AG04449 (cell line): ENCODE measurements at regions not wholly inside any gene's neighbourhood (a gene's known extent, or its start where the extent isn't known, plus 50 kb on each side); places are given as distances from the start of the nearest gene placed in this dataset.

Experiments used
- CTCF ChIA-PET: fragments of 350-600 bp; formaldehyde crosslinking; extraction: SDS; loops from one replicate; lab custom pipeline; 2021; ENCODE audit warnings: antibody characterized with exemption; lab: Yijun Ruan, JAX
- POLR2A ChIA-PET: fragments of 400-600, 350-600 bp; formaldehyde crosslinking; extraction: SDS; loops from one replicate; lab custom pipeline; 2020; ENCODE audit warnings: antibody characterized with exemption, inconsistent platforms; lab: Yijun Ruan, JAX
- DNase-seq: peaks from one replicate; pipeline ENCODE4 v3.0.0-alpha.2; 2010; ENCODE audit warnings: low read depth, low spot score
- H3K4me3 ChIP-seq: 2 replicates; pipeline ENCODE4 v1.5.1; 2011; ENCODE audit warnings: low read depth, mild to moderate bottlenecking, control low read depth, low read length
- TF ChIP-seq, protein P1 (sequence below): IDR thresholded peaks from one replicate; pipeline ENCODE4 v1.5.1; 2011; ENCODE audit warnings: mild to moderate bottlenecking, moderate library complexity, low read length, control low read depth, inconsistent platforms; ENCODE audit not compliant: insufficient read depth; ENCODE audit errors: missing control alignments

GRCh38 chr2:19846567-19846966, 55.2 kb downstream of the TTC32 start:
- DNase-seq, result no peak
- POLR2A ChIA-PET, result no interaction called here
- TF ChIP-seq, protein P1, sequence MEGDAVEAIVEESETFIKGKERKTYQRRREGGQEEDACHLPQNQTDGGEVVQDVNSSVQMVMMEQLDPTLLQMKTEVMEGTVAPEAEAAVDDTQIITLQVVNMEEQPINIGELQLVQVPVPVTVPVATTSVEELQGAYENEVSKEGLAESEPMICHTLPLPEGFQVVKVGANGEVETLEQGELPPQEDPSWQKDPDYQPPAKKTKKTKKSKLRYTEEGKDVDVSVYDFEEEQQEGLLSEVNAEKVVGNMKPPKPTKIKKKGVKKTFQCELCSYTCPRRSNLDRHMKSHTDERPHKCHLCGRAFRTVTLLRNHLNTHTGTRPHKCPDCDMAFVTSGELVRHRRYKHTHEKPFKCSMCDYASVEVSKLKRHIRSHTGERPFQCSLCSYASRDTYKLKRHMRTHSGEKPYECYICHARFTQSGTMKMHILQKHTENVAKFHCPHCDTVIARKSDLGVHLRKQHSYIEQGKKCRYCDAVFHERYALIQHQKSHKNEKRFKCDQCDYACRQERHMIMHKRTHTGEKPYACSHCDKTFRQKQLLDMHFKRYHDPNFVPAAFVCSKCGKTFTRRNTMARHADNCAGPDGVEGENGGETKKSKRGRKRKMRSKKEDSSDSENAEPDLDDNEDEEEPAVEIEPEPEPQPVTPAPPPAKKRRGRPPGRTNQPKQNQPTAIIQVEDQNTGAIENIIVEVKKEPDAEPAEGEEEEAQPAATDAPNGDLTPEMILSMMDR, result no peak
- CTCF ChIA-PET, result interaction anchor here (0.7 to 1.0 kb wide), 2 partner anchors 16 to 51 kb away, joined by 3 read pairs; no protein-coding TSS in a partner anchor
- no peak overlapping the region for H3K4me3 ChIP-seq

DNA sequence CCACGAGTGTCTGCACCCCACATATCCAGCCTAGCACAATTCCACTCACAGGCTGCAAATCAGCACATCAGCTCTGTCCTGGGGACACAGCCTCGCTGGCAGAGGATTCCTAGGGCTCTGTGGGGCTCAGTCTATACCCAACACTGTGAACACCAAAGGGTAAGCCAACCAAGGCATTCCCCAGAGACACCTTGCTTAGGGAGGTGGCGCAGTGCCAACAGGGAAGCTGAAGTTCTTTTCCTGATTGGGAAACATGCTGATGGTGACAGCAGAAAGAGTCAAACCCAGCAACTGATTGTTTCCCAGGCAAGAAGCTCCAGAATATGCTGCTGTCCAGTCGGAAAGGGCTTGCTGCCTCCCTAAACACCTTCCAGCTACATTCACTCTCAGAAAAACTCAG, 55.8 kb downstream of the TTC32 start:
- TF ChIP-seq, protein P1, result no peak
- CTCF ChIA-PET, result interaction anchor here (0.7 to 1.0 kb wide), 2 partner anchors 17 to 51 kb away, joined by 3 read pairs; no protein-coding TSS in a partner anchor
- POLR2A ChIA-PET, result no interaction called here
- no peak overlapping the region for H3K4me3 ChIP-seq
- no peak for DNase-seq

DNA sequence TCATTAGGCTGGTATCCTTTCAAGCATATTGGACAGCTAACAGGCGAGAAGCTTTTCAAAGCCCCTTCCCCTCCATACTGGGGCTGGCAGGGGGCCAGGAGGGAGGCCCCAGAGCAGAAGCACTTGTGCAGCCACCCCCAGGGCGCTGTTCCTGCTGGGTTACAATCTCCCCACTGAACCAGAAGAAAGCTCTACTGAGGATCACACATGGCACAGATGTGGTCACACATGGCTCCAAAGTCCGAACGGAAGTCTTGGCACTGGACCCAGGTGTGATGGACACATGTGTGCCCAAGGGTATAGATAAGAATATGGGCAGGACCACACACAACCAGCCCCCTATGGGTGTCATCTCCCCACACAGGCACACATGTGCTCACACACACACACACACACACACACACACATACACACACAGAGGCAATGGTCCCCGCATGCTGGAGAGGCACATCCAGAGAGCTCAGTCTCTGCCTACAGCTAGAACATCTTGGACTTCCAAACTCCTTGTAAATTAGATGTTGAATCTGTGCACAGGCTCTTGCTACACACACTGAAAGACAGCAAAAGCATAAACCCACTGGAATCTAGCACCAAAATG, 56.4 kb downstream of the TTC32 start:
- ChIA-PET CTCF (interaction anchor here (0.8 to 1.2 kb wide), 3 partner anchors 10 to 18 kb away, joined by 3 read pairs; no protein-coding TSS in a partner anchor), POLR2A (no interaction called here)
- DNase-seq, result no peak
- no peak overlapping the region for H3K4me3 ChIP-seq
- TF ChIP-seq, protein P1, result no peak

GRCh38 chr2:19844750-19845149, 57.0 kb downstream of the TTC32 start:
- no peak overlapping the region for H3K4me3 ChIP-seq
- ChIA-PET CTCF (interaction anchor here (0.8 to 1.2 kb wide), 2 partner anchors 11 to 17 kb away, joined by 3 read pairs; no protein-coding TSS in a partner anchor), POLR2A (no interaction called here)
- no peak for DNase-seq
- TF ChIP-seq, protein P1, result no peak

GRCh38 chr2:19843992-19844515, 57.7 kb downstream of the TTC32 start:
- H3K4me3 ChIP-seq, result no peak overlapping the region
- CTCF ChIA-PET, result interaction anchor here (1.2 kb wide), 1 partner anchor 11 kb away, joined by 3 read pairs; no protein-coding TSS in a partner anchor
- TF ChIP-seq, protein P1, result no peak
- no peak for DNase-seq
- POLR2A ChIA-PET, result no interaction called here

GRCh38 chr2:19841918-19842693, 59.7 kb downstream of the TTC32 start:
- ChIA-PET CTCF (interaction anchor here (1.8 kb wide), 1 partner anchor 473 kb away, joined by 9 read pairs; no protein-coding TSS in a partner anchor), POLR2A (no interaction called here)
- TF ChIP-seq, protein P1, result no peak
- no peak for DNase-seq
- no peak overlapping the region for H3K4me3 ChIP-seq
